Suppressor macrophage treated with lipopolysaccharide for 1 hour (primary cell): ENCODE measurements at regions not wholly inside any gene's neighbourhood (a gene's known extent, or its start where the extent isn't known, plus 50 kb on each side); places are given as distances from the start of the nearest gene placed in this dataset.
"Not testable (repeated sequence)": the region's sequence is repeated elsewhere in the genome, so short reads cannot be mapped to it uniquely, and the experiment has no call there.

Experiments
- DNase-seq, 3 donors: peaks; one replicate each; pipeline ENCODE4 v3.0.0-alpha.2; 2020 to 2022

DNA sequence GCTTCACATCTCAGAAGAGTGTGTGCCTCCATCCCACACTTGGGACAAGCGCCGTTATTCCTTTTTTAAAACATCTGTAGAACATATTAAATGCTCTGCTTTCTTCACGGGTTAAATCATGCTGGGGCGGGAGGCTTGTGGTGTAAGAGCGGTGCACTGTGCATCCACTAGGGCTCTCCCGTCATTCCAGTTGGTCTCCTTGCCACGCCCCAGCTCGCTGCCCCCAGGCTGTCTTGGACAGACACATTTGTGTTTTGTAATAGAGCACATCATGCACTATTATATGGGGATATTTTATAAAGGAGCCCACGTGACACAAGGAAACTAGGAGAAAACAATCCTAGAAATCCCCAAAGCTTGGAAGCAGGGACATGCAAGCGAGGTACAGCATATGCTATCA, 87.7 kb upstream of the PLGLB2 start:
- not testable (repeated sequence) for DNase-seq

DNA sequence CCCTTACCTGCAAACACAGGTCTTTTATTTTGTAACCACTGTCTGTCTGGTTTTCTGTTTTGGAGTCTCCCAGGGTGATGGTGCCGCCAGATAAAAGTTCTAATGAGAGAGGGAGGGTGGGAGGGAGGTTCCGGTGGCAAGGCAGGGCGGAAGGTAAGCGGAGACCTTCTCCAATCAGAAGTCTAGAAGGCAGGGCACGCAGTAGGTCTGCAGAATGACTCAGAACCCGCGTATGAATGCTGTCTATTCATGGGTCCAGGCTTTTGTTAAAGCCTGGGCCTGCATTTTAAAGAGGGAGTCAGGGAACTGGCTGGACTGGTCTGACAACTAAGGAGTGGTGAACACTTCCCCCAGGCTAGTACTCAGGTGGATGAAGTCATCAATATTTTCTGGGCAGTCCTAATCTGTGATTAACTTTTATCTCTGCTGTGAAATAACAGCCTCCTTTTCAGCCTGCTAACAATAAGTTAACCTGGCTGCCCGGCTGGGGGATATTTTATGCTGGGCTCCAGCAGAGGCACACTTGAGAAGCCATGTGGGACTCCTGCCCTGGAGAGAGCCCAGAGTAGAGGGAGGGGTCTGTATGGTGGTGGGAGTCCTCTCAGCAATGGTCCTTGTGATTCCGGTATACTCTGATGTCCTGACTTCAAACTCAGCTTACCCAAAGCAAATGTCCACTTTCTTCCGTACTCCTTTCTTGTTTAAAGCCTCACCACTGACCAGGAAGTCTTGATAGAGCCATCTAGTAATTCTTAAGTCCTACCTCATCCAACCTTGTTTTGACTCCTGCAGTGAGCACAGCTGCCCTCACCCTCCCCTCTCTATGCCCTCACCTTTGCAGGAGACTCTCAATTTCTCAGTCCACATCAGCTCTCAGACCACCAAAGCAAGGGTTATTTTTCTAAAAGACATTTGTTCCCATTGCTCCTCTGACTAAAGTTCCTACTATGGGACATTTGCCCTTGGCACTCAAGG, 85.3 kb upstream of the PLGLB2 start:
- DNase-seq, result not testable (repeated sequence)

DNA sequence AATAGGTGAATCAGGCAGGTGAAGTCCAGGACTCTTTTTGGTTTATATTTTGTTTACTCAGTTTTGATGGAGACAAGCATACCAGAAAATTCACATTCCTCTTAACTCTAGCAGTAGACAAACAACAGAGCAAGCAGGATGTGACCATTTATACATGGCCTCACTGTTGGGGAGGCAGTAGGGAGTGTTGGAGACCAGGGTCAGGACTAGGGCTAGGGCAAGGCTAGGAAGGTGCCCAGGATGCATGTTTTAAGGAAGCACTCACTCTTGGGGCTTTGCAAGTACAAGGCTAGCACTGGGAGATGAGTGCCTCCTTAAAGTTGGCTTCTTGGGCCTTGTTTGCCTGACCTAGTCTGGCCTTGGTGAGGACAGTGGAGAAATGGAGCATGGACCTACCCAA, 84.5 kb upstream of the PLGLB2 start:
- not testable (repeated sequence) for DNase-seq

DNA sequence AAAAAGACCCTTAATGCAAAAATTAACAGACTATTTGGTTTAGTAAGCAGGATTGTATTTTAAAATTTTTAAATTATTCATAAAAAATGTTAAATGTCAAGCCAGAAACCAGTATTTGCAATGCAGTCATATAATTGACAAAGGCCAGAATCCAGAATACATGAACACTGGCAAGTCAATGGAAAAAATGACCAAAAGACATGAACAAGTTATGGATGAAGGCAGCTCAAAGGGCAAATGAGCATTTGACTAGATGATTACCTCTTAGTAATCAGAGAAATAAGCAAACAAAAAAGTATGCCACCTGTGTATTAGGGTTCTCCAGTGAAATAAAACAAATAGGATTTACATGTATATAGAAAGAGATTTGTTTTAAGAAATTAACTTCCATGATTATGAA, 80.9 kb upstream of the PLGLB2 start:
- DNase-seq, result not testable (repeated sequence)

DNA sequence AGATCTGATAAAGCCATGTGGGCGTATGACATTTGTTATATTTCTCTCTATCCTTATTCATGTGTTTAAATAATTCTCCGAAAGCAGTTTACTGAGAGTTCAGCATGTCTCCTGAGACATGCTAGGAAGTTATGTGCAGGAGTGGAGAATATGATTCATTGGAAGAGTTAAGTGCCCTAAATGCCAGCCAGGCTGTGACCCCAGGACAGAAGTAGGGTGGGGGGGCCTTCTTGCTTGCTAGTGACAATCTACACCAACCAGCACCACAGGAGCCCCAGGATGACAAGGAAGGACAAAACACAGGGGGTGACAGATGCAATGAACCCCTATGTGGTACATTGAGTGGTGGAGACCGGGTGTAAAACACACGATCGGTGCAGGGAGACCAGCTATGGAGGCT, 79.5 kb upstream of the PLGLB2 start:
- not testable (repeated sequence) for DNase-seq

DNA sequence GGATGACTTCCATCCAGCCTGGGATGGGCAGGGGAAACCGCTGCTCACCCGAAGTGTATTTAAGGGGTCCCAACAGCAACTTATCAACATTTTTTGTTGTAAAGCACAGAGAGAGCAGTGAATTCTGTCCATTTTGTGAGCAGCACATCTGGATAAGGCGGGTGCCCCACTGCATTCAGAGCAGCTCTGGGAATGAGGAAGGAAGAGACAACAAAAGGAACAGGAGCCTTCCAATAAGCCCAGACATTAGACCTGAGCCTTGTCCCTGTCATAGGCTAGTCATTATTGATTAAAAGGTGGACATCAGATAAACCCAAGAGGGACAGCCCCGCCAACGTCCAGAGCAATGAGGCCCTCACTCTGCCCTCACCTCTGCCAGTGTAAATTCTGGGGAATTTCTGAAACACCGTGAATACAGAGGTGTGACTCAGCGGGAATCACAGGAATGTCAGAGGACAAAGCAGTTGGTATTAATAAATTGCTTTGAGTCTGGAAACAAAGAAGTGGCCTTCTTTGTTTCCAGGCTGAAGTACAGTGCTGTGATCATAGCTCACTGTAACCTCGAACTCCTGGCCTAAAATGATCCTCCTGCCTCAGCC, 78.2 kb upstream of the PLGLB2 start:
- DNase-seq, result not testable (repeated sequence)

DNA sequence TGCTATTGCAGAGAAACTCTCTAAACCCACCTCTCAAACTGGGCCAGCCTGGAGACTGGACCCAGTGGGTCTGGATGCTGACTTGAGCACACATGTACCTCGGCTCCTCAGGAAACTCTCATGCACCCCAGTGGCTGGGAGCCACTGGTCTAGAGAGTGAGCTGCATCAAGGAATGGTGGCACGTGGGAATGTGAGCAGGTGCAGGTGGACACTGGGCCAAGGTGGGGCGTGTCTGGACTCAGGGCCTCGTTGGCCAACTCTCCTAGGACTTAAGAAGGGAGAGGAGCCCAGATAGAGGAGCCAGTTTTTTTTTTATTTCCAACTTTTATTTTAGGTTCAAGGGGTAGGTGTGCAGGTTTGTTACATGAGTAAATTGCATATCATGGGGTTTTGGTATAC, 75.5 kb upstream of the PLGLB2 start:
- not testable (repeated sequence) for DNase-seq

DNA sequence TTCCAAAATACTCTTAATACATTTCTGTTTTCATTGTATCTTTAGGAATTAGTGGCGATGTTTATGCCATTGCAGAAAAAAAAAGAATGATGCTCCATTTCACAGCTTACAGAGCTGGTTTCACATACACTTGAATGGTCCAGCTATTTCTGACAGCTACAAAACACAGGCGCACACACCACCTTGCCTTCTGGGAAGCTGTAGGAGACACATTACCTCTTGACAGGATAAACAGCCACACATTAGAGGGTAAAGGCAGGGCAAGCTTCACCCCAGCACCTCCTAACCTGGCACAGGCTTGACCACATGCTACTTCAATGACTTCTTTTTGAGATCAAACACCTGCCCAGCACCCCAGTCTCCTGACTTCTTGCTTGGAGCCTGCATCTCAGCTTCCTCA, 73.2 kb upstream of the PLGLB2 start:
- DNase-seq, result not testable (repeated sequence)

DNA sequence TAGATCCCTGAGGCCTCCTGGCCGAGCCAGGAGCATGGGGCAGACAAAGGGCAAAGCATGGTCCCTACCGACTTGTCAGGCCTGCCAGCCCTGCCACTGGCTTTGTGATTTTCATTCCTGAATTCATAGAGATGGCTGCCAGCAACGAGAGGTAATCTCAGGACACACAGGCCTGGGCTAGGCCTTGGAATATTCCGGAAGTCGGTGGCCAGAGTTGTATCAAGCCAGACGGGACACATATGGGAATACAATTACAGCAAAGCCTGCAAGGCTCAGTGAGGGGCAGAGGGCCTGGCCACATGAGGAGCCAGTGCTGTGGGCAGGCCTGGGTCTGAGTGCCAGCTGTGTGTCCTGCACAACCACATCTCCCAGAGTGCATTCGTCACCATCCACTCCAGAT, 72.4 kb upstream of the PLGLB2 start:
- not testable (repeated sequence) for DNase-seq

DNA sequence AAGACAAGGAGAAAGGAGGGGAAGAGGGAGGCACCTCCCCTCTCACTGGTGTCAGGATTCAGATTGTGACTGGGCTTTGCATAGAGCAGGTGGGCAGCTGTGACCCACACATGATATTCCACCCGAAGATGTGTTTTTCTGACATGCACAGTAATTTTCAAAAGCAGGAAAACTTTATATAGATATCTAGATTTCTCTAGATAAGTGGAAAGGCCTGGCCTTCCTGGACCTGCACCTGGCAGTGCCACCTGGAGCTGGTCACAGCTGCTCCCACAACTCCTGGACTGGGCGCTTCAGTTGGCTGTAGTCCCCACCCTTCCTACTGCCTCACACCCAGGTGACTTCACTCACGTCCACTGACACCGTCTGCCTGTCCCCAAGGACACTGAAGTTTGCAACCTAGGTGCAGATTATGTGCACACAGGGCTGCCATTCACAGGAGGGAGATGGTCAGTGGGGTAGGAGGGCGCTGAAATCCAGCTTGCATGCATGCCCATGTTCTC, 70.4 kb upstream of the PLGLB2 start:
- not testable (repeated sequence) for DNase-seq

DNA sequence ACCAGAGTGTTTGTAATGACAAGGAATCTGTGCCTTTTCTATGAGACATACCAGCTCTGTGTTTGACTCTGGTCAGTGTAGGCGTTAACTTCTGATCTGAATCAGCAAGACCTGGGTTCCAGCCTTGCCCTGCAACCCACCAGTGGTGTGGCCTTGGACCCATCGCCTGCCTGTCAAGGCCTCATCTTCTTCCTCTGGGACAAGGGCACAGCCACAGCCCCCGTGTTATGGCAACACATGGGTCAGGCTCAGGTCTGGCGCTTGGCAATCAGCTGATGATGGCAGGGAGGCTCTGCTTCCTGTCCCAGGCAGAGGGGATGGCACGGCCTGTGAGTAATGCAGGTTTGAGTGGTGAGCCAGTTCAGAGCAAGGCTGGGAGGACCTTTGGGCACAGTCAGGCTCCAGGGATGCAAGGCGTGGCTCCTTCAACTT, 69.1 kb upstream of the PLGLB2 start:
- DNase-seq, result not testable (repeated sequence)

DNA sequence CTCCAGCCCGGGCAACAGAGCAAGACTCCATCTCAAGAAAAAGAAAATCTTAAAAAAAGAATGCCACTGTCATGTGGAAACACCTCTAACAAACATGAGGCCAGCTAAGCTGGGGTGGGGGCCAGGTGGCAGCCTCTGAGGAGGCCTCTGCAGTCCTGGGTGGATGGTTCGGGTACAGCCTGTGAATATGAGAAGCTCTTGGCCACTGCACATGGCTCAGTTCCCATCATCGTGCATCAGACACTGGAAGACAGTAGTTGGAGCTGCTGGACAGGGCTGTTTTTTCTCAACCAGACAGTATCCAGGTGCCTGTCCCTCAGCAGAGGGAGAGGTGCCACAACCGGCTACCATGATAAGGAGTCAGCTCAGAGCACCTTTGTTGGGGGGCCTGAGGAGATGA, 67.9 kb upstream of the PLGLB2 start:
- DNase-seq, result not testable (repeated sequence)

DNA sequence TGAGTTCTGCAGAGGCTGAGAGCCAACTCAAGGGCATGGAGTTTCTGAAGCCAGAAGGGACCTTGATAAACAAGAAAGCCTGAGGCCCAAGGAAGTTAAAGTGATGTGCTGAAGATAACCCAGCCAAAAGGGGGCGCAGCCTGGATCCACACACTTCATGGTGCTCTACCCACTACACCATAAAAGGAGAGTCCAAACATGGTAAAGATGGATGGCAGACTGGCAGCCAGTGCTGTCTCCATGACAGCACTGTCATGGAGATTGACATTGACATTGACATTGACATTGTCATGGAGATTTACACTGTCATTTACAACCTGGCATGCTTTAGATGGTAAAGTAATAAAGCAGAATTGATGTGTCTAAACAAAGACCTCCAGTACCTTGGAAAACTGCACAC, 67.2 kb upstream of the PLGLB2 start:
- not testable (repeated sequence) for DNase-seq

DNA sequence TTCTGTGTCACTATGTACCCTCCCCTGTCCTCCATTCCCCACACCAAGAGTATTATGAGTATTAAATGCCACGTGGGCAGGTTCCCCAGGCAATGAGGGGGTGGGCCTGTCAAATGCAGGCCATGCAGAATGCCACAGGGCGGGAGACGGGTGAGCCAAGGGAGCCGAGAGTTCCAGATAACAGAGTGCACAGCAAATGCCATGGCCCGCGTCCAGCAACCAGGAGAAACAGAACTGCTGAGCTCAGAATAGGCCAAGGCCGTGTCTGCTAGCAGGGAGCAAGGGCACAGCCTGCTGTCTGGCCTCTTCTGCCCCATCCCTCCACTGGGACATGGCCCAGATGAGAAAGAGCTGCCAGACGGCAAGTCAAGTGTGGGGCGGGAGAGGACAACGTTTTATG, 64.4 kb upstream of the PLGLB2 start:
- not testable (repeated sequence) for DNase-seq

DNA sequence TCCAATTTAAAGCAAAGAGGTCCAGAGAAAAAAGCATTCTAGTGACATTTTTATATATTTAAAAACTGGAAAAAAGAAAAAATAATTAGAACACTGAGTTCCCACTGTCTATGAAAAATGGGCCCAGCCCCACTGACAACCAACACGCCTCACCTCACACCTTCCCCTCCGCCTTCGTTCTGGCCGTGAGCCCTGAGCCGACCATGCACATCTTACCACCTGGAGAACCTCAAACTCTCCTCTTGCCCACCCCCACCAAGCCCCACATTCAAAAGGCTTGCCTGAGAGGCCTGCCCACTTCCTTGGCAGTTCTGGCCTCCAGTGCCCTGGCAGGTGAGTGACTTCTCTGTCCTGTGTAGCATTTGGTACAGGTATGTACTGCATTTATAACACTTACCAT, 63.9 kb upstream of the PLGLB2 start:
- not testable (repeated sequence) for DNase-seq

DNA sequence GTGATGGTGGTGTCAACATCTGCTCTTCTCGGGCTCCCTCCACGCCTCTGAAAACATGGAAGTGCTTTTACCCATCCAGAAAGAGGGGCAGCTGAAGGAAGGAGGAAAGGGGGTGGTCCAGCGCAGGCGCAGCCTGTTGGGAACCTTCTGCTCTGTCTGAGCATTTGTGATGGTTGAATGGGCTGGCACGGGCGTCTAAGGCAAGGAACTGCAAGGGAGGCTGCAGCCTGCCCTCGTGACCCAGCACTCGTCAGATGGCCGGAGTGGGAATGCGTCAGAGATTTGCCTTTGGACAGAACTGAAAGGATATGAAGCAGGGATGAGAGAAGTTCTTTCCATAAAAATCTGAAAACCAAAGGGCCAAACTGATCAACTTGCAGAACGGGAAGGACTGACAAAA, 62.3 kb upstream of the PLGLB2 start:
- not testable (repeated sequence) for DNase-seq

DNA sequence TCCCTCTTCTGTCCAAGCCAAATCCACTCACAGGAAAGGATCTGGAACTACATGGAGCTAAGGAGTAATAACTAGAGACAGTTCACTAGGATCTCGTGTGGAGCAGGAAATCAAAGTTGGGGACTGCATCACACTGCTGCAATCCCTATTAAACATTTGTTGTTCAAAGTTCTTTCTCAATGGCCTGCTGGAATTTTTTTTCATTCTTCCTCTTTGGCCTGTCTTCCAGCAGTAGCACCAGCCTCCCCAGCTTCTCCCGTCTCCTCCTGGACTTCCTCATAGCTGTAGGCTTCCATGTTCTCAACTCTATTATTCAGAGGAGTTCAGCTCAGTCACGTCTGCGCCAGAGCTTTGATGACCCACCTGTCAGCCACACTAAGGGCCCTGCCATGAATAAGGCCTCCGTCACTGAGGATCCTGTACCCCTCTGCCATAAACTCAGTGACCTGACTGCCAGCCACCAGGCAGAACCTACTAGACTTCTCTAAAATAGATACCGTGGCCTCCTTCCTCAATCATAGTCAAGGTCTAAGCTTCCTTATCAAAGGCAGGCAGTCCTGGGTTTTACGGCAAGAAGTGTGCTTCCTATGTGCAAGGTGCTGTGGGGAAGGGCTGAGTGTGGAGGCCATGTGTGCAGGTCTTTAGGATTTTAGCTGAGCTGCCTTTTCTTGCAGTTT, 60.9 kb upstream of the PLGLB2 start:
- not testable (repeated sequence) for DNase-seq

DNA sequence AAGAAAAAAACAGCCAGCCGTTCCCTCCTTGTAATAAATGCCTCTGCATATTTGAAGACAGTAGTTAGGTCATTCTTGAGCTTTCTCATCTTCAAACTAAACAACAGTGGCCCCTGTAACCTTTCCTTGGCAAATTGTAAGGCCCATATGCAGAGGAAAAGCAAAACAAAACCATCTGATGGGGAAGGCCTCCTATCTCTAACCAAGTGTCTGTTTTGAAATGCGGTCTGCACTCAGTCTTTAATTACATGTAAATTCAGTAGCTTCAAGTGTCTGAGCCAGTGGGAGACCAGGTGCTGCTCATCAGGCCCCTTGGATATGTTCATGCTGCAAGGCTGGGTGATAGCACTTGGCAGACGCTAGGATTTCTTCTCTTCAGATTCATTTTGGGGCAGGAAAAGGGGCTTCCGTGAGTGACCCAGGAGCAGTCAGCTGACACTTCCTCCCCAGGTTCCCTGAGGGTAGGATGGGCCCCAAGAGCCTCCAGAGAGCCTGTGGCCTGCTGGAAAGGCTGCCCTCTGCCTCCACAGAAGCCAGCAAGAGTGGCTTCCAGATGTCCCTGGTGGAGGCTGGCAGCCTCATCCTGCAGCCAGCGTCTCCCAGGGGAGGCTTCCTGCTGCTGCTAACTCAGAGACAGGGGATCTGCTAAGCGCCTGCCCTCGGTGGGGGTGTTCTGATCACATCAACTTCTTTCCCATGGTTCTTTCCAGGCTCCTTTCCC, 60.2 kb upstream of the PLGLB2 start:
- not testable (repeated sequence) for DNase-seq

DNA sequence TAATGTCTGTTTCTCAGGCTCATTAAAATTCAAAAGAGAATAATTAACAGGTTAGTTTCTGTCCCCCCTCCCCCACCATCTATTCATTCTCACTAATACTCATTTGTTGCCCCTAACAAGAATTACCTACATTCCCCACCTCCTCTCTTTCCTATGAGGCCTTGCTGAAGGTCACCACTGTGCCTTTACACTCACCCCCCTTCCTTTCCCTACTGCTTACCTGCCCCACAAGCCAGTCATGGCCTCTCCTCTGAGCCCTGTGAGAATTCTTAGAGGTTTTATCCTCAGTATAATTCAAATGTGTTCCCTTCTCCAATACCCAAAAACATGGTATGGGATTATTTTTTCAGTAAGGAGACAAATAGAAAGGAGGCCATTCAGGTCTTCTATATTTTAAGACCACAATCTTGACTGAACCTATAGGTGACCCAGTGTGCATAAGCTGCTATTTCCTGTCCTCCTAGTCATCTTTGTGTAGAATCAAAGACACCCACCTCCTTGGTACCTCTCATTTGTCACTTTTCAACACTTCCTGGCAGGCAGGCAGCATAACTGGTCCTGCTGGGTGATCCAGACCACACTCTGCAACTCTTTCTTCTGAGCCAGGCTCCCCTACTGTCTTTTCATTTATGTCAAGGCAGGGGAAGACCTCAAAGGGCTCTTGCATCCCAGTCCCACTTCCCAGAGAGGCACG, 55.8 kb upstream of the PLGLB2 start:
- not testable (repeated sequence) for DNase-seq

DNA sequence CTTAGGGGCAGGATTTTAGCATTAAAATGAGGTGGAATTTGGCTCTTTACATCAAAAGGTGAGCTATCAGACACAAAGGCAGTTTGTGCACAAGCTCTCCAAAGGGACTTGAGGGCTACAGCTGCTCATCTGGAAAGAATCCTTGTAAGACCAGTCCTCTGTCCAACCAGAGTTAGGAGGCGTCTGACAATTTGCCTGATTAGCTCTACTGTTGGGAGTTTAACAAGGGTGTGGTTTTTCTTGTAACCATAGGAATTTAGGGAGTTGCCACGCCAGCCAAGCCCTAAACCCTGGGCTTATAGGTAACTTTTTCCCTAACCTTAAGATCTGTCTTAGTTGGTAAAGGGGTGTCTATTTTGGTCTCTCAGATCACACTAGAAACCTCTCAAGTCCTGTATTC, 55.0 kb upstream of the PLGLB2 start:
- DNase-seq, result not testable (repeated sequence)

DNA sequence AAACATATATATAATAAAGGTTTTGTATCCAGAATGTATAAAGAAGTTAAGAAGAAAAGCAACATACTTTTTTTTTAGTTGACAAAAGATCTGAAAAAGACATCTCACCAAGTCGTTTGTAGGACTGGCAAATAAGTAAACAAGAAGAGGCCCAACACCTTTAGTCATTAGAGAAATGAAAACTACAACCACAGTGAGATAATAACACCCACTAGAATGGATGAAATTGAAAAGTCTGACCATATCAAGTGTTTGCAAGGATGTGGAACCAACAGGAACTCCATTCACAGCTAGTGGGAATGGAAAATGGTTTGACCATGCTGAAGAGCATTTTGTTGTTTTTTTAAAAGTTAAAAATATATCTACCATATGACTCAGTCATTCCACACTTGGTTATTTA, 54.0 kb upstream of the PLGLB2 start:
- not testable (repeated sequence) for DNase-seq
